Stomach (tissue), 4 donors: ENCODE measurements at regions not wholly inside any gene's neighbourhood (a gene's known extent, or its start where the extent isn't known, plus 50 kb on each side); places are given as distances from the start of the nearest gene placed in this dataset.

Experiments used
- POLR2A ChIP-seq, 4 donors: fragments of 450-650 bp; IDR thresholded peaks; one replicate each; pipeline ENCODE4 v1.6.1; 2016; ENCODE audit warnings: antibody characterized with exemption in 4 of 4, control low read depth in 2 of 4, mild to moderate bottlenecking in 1 of 4, moderate library complexity in 1 of 4
- POLR2AphosphoS5 ChIP-seq, 3 donors: sonication (generic); formaldehyde crosslinking; IDR thresholded peaks; one replicate each; pipeline ENCODE4 v1.6.1; 2016; ENCODE audit warnings: antibody characterized with exemption in 3 of 3
- TF ChIP-seq, protein P1 (sequence below), 7 experiments: fragments of 450-650 bp in 4 of 7; fragments of 200-600 bp in 3 of 7; sonication (generic) in 3 of 7; IDR thresholded peaks; one replicate each; pipeline ENCODE4 v1.5.1; 2016 to 2019; ENCODE audit warnings: antibody characterized with exemption in 7 of 7, control low read depth in 2 of 7, mild to moderate bottlenecking in 1 of 7

DNA sequence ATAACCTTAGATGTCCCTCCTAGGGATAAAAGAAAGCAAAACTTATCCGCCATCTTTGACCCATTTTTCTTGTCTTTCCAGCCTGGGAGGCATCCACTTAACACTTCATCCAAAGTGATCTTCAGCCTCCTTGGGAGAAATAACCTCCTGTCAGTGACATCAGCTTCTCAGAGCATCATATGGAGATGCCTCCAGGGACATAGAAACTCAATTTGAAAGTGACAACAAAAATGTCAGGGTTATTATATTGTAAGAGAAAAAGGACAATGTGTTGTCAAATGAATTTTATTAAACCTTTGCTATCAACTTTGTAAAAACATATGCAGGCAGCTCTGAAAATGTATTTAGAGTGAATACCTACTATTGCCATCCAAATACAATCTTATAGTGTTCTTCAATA is 371.2 kb upstream of the ADARB2 start:
- TF ChIP-seq POLR2AphosphoS5 (IDR thresholded peaks at IDR 0.05) (no peak), POLR2A (IDR thresholded peaks at IDR 0.05) (no peak)
- TF ChIP-seq, protein P1, sequence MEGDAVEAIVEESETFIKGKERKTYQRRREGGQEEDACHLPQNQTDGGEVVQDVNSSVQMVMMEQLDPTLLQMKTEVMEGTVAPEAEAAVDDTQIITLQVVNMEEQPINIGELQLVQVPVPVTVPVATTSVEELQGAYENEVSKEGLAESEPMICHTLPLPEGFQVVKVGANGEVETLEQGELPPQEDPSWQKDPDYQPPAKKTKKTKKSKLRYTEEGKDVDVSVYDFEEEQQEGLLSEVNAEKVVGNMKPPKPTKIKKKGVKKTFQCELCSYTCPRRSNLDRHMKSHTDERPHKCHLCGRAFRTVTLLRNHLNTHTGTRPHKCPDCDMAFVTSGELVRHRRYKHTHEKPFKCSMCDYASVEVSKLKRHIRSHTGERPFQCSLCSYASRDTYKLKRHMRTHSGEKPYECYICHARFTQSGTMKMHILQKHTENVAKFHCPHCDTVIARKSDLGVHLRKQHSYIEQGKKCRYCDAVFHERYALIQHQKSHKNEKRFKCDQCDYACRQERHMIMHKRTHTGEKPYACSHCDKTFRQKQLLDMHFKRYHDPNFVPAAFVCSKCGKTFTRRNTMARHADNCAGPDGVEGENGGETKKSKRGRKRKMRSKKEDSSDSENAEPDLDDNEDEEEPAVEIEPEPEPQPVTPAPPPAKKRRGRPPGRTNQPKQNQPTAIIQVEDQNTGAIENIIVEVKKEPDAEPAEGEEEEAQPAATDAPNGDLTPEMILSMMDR (IDR thresholded peaks at IDR 0.05) = no peak
